ENCODE measurements at regions not wholly inside any gene's neighbourhood (a gene's known extent, or its start where the extent isn't known, plus 50 kb on each side); places are given as distances from the start of the nearest gene placed in this dataset.

DNA sequence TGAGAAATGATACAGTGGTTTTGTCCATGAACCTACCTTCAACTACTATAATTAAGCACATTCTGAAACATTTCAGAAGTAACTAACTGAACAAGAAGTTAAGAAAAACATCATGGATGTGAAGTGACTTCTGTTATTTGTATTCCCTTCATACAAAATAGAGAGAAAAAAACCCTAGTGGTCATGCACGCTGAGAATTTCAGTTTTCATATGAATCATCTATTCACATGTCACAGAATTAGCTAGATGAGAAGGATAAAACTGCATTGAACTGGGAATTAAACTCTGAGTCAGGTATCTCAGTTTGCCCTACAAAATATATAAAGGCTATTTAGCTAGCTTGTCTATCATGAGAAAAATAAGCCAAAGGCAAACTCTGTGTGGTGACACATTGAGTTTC lies 451.8 kb upstream of the FTMT start:
- TF ChIP-seq FOSL1 (tag; conservative IDR thresholded peaks at IDR 0.05) (no peak), MAFK (IDR thresholded peaks at IDR 0.05; ENCODE audit: low read length) (no peak), PTBP1 (IDR thresholded peaks at IDR 0.05; ENCODE audit: low read depth, low read length) (no peak), SIN3B (IDR thresholded peaks at IDR 0.05; ENCODE audit: low read depth) (no peak), MCM7 (IDR thresholded peaks at IDR 0.05) (no peak), ZNF175 (CRISPR knock-in tag; IDR thresholded peaks at IDR 0.05; ENCODE audit: low read depth) (no peak), POLR2AphosphoS2 (IDR thresholded peaks at IDR 0.05; ENCODE audit: low read length) (no peak)
- TF ChIP-seq, protein P1, sequence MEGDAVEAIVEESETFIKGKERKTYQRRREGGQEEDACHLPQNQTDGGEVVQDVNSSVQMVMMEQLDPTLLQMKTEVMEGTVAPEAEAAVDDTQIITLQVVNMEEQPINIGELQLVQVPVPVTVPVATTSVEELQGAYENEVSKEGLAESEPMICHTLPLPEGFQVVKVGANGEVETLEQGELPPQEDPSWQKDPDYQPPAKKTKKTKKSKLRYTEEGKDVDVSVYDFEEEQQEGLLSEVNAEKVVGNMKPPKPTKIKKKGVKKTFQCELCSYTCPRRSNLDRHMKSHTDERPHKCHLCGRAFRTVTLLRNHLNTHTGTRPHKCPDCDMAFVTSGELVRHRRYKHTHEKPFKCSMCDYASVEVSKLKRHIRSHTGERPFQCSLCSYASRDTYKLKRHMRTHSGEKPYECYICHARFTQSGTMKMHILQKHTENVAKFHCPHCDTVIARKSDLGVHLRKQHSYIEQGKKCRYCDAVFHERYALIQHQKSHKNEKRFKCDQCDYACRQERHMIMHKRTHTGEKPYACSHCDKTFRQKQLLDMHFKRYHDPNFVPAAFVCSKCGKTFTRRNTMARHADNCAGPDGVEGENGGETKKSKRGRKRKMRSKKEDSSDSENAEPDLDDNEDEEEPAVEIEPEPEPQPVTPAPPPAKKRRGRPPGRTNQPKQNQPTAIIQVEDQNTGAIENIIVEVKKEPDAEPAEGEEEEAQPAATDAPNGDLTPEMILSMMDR (IDR thresholded peaks at IDR 0.05 in 2 of 3, conservative IDR thresholded peaks at IDR 0.05 in 1 of 3; ENCODE audit: insufficient read depth in 2 of 3, low read depth in 1 of 3, low read length in 3 of 3), result no peak
- TF ChIP-seq, protein P2, sequence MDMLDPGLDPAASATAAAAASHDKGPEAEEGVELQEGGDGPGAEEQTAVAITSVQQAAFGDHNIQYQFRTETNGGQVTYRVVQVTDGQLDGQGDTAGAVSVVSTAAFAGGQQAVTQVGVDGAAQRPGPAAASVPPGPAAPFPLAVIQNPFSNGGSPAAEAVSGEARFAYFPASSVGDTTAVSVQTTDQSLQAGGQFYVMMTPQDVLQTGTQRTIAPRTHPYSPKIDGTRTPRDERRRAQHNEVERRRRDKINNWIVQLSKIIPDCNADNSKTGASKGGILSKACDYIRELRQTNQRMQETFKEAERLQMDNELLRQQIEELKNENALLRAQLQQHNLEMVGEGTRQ (CRISPR knock-in tag; IDR thresholded peaks at IDR 0.05), result no peak
- TF ChIP-seq, protein P3, sequence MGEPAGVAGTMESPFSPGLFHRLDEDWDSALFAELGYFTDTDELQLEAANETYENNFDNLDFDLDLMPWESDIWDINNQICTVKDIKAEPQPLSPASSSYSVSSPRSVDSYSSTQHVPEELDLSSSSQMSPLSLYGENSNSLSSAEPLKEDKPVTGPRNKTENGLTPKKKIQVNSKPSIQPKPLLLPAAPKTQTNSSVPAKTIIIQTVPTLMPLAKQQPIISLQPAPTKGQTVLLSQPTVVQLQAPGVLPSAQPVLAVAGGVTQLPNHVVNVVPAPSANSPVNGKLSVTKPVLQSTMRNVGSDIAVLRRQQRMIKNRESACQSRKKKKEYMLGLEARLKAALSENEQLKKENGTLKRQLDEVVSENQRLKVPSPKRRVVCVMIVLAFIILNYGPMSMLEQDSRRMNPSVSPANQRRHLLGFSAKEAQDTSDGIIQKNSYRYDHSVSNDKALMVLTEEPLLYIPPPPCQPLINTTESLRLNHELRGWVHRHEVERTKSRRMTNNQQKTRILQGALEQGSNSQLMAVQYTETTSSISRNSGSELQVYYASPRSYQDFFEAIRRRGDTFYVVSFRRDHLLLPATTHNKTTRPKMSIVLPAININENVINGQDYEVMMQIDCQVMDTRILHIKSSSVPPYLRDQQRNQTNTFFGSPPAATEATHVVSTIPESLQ (CRISPR knock-in tag; IDR thresholded peaks at IDR 0.05), result no peak
- TF ChIP-seq, protein P4, sequence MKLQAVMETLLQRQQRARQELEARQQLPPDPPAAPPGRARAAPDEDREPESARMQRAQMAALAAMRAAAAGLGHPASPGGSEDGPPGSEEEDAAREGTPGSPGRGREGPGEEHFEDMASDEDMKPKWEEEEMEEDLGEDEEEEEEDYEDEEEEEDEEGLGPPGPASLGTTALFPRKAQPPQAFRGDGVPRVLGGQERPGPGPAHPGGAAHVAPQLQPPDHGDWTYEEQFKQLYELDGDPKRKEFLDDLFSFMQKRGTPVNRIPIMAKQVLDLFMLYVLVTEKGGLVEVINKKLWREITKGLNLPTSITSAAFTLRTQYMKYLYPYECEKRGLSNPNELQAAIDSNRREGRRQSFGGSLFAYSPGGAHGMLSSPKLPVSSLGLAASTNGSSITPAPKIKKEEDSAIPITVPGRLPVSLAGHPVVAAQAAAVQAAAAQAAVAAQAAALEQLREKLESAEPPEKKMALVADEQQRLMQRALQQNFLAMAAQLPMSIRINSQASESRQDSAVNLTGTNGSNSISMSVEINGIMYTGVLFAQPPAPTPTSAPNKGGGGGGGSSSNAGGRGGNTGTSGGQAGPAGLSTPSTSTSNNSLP (IDR thresholded peaks at IDR 0.05; ENCODE audit: borderline replicate concordance, low read depth, low read length), result no peak

All from K562 (cell line).